ENCODE measurements at regions not wholly inside any gene's neighbourhood (a gene's known extent, or its start where the extent isn't known, plus 50 kb on each side); places are given as distances from the start of the nearest gene placed in this dataset.

DNA sequence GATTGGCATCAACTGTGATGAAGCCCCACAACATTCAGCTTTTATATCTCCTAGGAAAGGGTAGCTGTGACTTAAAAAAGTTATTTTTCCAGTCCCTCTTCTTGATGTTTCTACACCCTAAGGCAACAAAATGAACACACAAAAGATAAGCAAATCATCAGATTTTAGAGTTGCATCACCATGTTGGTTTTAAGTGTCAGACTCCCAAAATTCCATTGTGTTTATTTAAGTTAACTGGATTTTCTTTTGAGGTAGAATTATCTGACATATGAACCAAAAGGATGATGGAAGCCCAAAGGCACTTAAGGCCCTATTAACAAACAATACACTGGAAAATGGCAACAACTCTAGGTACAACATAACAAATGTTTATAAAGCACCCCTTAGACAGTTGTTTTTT, 261.7 kb upstream of the SLC39A10 start:
- Histone ChIP-seq H3K9me3 (ENCODE audit: insufficient read depth, low read length) (no peaks in the 10 kb centered on the region), H3K4me1 (ENCODE audit: low read length) (no peaks in the 10 kb centered on the region), H4K20me1 (ENCODE audit: insufficient read depth, low read length) (no peaks in the 10 kb centered on the region), H3K4me3 (ENCODE audit: low read length) (no peak overlapping the region), H3K36me3 (replicated peaks; ENCODE audit: low read depth, low read length) (no peaks in the 10 kb centered on the region), H3K9ac (ENCODE audit: low read length) (no peak overlapping the region), H3K27me3 (ENCODE audit: low read depth, low read length) (no peaks in the 10 kb centered on the region), H3K27ac (ENCODE audit: low read length) (no peak overlapping the region), H3K79me2 (ENCODE audit: low read length) (no peaks in the 10 kb centered on the region), H2AFZ (ENCODE audit: low read depth, low read length) (no peak overlapping the region), H3K4me2 (ENCODE audit: low read length) (no peak overlapping the region)
- TF ChIP-seq, protein P1, sequence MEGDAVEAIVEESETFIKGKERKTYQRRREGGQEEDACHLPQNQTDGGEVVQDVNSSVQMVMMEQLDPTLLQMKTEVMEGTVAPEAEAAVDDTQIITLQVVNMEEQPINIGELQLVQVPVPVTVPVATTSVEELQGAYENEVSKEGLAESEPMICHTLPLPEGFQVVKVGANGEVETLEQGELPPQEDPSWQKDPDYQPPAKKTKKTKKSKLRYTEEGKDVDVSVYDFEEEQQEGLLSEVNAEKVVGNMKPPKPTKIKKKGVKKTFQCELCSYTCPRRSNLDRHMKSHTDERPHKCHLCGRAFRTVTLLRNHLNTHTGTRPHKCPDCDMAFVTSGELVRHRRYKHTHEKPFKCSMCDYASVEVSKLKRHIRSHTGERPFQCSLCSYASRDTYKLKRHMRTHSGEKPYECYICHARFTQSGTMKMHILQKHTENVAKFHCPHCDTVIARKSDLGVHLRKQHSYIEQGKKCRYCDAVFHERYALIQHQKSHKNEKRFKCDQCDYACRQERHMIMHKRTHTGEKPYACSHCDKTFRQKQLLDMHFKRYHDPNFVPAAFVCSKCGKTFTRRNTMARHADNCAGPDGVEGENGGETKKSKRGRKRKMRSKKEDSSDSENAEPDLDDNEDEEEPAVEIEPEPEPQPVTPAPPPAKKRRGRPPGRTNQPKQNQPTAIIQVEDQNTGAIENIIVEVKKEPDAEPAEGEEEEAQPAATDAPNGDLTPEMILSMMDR (IDR thresholded peaks at IDR 0.05; ENCODE audit: low read depth, low read length): no peak
- no peak for TF ChIP-seq EZH2phosphoT487 (IDR thresholded peaks at IDR 0.05; ENCODE audit: low read depth)

DNA sequence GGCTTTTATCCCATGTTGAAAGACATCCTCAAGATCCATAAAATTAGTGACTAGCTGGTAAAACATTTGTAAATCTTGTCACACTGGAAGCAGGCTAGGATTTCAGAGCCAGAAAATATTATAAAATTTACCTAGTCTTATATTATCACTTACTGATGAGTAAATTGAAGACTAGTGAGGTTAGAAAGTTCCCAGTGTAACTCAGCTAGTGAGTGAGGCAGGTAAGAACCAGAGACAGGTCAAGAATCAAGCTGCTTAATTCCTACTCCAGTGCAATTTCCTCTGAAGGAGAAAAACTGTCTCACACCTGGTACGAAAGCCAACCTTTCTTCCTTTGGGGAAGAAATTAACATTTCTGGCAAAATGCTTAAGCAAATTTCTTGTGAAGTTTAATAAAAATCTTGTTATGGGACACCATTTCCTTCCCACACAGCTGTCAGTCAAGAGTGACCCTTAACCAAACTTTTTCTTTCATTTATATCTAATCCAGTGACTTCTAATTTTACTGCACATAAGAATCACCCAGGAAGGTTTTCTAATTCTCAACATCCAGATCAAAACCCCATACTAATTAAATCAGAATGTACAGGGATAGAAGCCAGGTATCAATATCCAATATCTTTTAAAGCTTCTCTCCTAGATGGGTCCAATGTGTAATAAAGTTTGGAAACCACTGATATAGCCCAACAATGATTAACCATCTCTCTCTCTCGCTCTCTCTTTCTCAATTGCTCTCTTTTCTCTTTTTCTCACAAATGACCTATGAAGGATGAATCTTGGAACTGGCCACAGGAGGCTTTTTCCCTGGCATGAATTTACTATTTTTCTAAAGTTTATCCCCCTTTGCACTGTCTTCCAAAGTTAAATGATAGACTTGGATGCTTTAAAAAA, 264.3 kb upstream of the SLC39A10 start:
- H3K4me3 ChIP-seq (ENCODE audit: low read length): no peak overlapping the region
- H3K9ac ChIP-seq (ENCODE audit: low read length): no peak overlapping the region
- TF ChIP-seq, protein P1 (IDR thresholded peaks at IDR 0.05; ENCODE audit: low read depth, low read length): no peak
- TF ChIP-seq EZH2phosphoT487 (IDR thresholded peaks at IDR 0.05; ENCODE audit: low read depth): no peak
- peaks cover 14% of the 10 kb centered on the region for H3K4me1 ChIP-seq (ENCODE audit: low read length)
- H3K9me3 ChIP-seq (ENCODE audit: insufficient read depth, low read length): no peaks in the 10 kb centered on the region
- no peak overlapping the region for H3K27ac ChIP-seq (ENCODE audit: low read length)
- H2AFZ ChIP-seq (ENCODE audit: low read depth, low read length): no peak overlapping the region
- no peaks in the 10 kb centered on the region for H3K36me3 ChIP-seq (replicated peaks; ENCODE audit: low read depth, low read length)
- no peaks in the 10 kb centered on the region for H4K20me1 ChIP-seq (ENCODE audit: insufficient read depth, low read length)
- H3K79me2 ChIP-seq (ENCODE audit: low read length): no peaks in the 10 kb centered on the region
- no peak overlapping the region for H3K4me2 ChIP-seq (ENCODE audit: low read length)
- no peaks in the 10 kb centered on the region for H3K27me3 ChIP-seq (ENCODE audit: low read depth, low read length)

DNA sequence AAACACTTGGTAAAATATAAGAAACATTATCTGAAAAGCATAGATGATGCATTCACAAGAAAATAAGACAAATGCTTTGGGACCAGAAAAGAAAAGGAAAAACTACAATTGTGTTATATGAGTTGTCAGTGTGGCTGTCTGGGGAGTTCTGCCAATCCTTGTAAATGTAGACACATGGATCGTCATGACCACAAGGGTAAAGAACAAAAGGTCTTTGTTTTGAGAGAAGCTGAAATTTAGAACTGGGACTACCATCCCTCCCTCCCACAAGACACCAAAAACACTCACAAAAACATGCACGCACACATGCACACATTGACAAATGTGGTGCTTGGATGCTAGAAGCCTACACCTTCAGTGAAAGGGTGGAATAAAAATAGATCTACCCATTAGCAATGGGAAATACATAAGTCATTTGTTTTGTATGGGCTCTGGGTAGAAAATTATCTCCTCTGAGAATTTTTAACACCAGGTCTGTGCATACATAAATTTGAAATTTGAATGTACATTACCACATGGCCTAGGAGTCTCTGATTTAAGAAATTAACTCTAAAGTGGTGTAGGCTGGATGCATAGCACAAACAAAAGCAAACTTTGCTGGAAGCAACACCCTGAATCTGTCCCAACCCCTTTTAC, 266.2 kb upstream of the SLC39A10 start:
- no peaks in the 10 kb centered on the region for H3K9me3 ChIP-seq (ENCODE audit: insufficient read depth, low read length)
- TF ChIP-seq EZH2phosphoT487 (IDR thresholded peaks at IDR 0.05; ENCODE audit: low read depth): no peak
- TF ChIP-seq, protein P1 (IDR thresholded peaks at IDR 0.05; ENCODE audit: low read depth, low read length): no peak
- no peak overlapping the region for H2AFZ ChIP-seq (ENCODE audit: low read depth, low read length)
- H3K27me3 ChIP-seq (ENCODE audit: low read depth, low read length): no peaks in the 10 kb centered on the region
- no peak overlapping the region for H3K27ac ChIP-seq (ENCODE audit: low read length)
- H4K20me1 ChIP-seq (ENCODE audit: insufficient read depth, low read length): no peaks in the 10 kb centered on the region
- no peak overlapping the region for H3K4me2 ChIP-seq (ENCODE audit: low read length)
- H3K4me3 ChIP-seq (ENCODE audit: low read length): no peak overlapping the region
- no peaks in the 10 kb centered on the region for H3K36me3 ChIP-seq (replicated peaks; ENCODE audit: low read depth, low read length)
- no peaks in the 10 kb centered on the region for H3K79me2 ChIP-seq (ENCODE audit: low read length)
- H3K4me1 ChIP-seq (ENCODE audit: low read length): peaks cover 20% of the 10 kb centered on the region
- no peak overlapping the region for H3K9ac ChIP-seq (ENCODE audit: low read length)

DNA sequence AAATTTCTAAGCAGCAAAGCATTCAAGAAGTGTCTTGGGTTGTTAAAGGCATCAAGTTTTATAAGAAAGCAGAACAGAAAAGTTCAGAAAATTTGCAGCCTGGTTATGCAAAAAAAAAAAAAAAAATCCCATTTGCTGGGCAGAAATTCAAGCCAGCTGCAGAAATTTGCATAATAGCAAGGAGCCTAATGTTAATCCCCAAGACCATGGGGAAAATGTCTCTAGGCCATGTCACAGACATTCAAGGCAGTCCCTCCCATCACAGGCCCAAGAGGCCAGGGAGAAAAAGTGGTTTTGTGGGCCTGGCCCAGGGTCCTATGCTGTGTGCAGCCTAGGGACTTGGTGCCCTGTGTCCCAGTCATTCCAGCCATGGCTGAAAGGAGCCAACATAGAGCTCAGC, 269.0 kb upstream of the SLC39A10 start:
- H3K27me3 ChIP-seq (ENCODE audit: low read depth, low read length): no peaks in the 10 kb centered on the region
- H4K20me1 ChIP-seq (ENCODE audit: insufficient read depth, low read length): no peaks in the 10 kb centered on the region
- peak overlapping the region; percentile 25; the same call in 1 of the 2 replicates for H3K4me3 ChIP-seq (ENCODE audit: low read length)
- H3K79me2 ChIP-seq (ENCODE audit: low read length): no peaks in the 10 kb centered on the region
- no peak for TF ChIP-seq EZH2phosphoT487 (IDR thresholded peaks at IDR 0.05; ENCODE audit: low read depth)
- peak overlapping the region; percentile 37; the same call in 1 of the 2 replicates for H3K9ac ChIP-seq (ENCODE audit: low read length)
- H3K27ac ChIP-seq (ENCODE audit: low read length): peak overlapping the region; percentile 74
- H3K4me2 ChIP-seq (ENCODE audit: low read length): peak overlapping the region; percentile 60
- H3K9me3 ChIP-seq (ENCODE audit: insufficient read depth, low read length): no peaks in the 10 kb centered on the region
- H3K4me1 ChIP-seq (ENCODE audit: low read length): peaks cover 33% of the 10 kb centered on the region
- peak overlapping the region; percentile 5; the same call in 1 of the 2 replicates for H2AFZ ChIP-seq (ENCODE audit: low read depth, low read length)
- no peaks in the 10 kb centered on the region for H3K36me3 ChIP-seq (replicated peaks; ENCODE audit: low read depth, low read length)
